HPDE6-E6E7 (cell line): ENCODE measurements at regions not wholly inside any gene's neighbourhood (a gene's known extent, or its start where the extent isn't known, plus 50 kb on each side); places are given as distances from the start of the nearest gene placed in this dataset.
"Not testable (repeated sequence)": the region's sequence is repeated elsewhere in the genome, so short reads cannot be mapped to it uniquely, and the experiment has no call there.

Experiments used
- DNase-seq: peaks from one replicate; pipeline ENCODE4 v3.0.0; 2011; ENCODE audit warnings: missing footprints; ENCODE audit errors: extremely low spot score

- no peak for DNase-seq
These were observed 480.8 kb upstream of the IMPG1 start for GRCh38 chr6:76553256-76553655.

GRCh38 chr6:76552268-76552667 is 479.8 kb upstream of the IMPG1 start:
- DNase-seq = no peak

DNA sequence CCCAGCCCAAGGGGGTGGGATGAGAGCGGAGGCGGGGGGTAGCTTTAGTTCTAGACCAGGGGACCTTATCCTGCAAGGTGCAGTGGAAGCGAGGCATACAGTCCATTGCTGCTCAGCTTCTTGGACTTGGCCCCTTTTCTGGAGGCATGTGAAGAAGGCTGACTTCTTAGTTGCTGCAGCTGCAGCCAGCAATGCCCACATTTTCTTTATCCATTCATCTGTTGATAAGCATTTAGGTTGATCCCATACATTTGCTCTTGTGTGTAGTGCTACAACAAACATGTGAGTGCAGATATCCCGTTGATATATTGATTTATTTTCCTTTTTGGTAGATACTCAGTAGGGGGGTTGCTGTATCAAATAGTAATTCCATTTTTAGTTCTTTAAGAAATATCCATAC is 461.2 kb upstream of the IMPG1 start:
- DNase-seq = no peak

DNA sequence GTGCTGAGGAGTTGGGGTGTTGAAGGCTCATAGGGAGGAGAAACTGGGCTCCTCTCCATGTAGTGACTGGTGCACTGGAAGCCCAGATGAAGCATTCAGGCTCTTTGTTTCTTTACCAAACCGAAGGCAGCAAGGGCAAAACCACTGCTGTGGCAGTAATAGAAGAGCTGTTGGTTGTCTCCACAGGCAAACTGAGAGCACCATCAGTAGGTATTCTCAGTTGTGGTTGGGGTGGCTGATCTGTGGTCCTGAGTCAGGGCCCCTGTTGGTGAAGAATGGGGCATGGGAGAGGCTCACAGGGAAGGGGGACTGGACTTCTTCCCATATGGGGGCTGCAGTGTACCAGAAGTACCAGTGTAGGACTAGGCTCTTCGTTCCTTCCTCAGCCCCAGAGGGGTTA is 460.2 kb upstream of the IMPG1 start:
- DNase-seq = no peak

- DNase-seq = no peak
These were observed 446.0 kb upstream of the IMPG1 start for GRCh38 chr6:76518443-76518842.

DNA sequence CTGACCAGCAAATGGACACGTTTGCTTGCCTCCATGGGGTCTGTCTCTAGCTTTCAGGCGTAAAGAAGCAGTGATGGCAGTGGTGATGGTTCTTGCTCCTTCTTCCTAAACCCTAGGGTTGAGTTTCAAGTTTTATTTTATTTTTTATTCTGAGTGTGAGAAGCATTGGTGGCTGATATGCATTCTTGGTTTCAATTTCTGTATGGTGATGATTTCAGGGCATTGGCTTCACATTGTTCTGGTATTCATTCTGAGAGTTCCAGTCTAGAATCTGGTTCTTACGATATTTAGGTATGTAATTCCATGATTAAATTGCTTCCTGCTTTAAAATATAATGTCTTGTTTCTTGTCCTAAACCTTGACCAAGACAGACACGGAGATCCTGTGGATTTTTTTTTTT is 444.5 kb upstream of the IMPG1 start:
- no peak for DNase-seq

- DNase-seq = no peak
These were observed 438.0 kb upstream of the IMPG1 start for GRCh38 chr6:76510489-76510888.

GRCh38 chr6:76509397-76509796 is 436.9 kb upstream of the IMPG1 start:
- DNase-seq = no peak

GRCh38 chr6:76506808-76507207 is 434.3 kb upstream of the IMPG1 start:
- DNase-seq = no peak

GRCh38 chr6:76495909-76496308 is 423.4 kb upstream of the IMPG1 start:
- no peak for DNase-seq

DNA sequence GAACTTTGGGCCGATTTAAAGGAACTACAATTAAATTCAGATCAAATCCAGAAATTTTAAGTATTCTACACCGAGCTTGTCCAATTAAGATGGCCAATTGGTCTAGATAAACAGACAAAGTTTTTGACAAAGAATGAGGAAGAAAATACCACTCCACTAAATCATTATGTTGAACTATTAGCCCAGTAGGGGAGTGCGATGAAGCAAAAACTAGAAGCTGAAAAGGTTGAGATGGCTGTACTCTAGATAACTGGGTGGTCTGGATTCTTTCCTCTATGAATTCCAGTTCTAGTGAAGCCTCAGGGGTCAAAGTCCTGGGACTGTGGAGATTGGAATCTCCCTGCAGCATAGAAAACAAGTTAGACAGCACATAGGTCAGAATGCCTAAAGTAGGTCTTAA is 418.9 kb upstream of the IMPG1 start:
- not testable (repeated sequence) for DNase-seq

DNA sequence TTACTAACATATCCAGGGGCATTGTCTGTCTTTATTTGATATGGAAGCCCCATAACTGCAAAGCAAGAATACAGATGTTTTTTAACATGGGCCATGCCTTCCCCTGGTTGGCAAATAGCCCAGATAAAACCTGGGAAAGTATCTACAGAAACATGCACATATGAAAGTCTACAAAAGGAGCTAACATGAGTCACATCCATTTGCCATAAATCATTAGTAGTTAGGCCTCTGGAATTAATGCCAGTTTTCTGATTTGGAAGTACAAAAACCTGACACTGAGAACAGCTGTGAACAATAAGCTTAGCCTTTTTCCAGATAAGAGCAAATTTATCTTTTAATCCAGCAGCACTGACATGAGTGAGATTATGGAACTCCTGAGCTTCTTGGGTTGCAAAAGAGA is 418.0 kb upstream of the IMPG1 start:
- DNase-seq = no peak

DNA sequence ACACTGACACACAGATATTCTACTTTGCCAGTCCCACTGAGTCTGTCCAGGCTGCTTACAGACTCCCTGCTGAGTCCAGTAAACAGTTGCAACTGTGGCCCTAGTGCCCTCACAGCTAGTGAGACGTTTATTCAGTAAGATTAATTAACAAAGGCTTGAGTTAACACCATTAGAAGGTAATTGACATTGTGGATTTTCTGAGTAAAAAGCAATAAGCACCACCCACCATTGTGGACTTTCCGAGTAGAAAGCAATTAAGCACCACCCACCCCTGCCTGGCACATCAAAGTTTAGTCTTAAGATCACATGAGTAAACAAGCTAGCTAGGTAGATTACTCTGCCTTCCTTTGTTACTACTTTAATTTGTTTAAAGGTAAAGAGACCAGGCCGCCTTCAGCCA is 408.6 kb upstream of the IMPG1 start:
- DNase-seq = no peak

DNA sequence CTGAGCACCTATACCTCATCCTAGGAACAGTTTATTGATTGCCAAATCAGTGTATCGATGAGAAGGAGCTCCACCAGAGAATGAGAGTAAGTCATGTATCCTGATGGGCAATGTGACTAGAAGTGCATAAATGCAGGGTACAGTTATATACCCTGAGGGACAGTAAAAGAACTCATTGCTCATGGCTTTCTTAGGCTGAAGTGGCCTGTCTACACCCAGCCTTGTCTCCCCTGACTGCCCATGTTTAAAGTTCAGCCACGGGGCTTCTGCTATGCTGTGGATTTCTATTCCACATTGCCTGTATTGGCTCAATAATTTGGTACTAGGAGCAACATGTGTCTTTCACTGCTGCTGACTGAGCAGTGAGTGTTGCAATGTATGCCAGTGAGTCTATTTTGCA is 400.4 kb upstream of the IMPG1 start:
- DNase-seq = no peak

DNA sequence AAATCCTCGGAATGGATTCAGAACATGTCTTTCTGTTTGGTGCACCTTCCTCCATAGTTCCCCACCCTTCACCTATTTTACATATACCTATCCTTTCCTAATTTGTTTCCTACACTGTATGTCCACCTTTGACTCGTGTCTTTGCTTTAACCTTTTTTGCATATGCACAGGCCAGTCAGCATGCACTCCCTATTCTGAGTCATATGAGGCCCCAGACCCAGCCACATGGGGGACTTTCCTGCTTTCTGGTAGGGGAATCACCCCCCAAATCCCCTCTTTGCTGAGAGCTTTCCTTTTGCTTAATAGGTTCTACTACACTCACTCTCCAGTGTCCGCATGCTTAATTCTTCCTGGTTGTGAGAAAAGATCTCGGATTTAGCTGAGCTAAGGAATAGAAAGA is 393.8 kb upstream of the IMPG1 start:
- no peak for DNase-seq

- no peak for DNase-seq
These were observed 392.9 kb upstream of the IMPG1 start for GRCh38 chr6:76465410-76465809.

- DNase-seq = no peak
These were observed 380.8 kb upstream of the IMPG1 start for GRCh38 chr6:76453270-76453669.

DNA sequence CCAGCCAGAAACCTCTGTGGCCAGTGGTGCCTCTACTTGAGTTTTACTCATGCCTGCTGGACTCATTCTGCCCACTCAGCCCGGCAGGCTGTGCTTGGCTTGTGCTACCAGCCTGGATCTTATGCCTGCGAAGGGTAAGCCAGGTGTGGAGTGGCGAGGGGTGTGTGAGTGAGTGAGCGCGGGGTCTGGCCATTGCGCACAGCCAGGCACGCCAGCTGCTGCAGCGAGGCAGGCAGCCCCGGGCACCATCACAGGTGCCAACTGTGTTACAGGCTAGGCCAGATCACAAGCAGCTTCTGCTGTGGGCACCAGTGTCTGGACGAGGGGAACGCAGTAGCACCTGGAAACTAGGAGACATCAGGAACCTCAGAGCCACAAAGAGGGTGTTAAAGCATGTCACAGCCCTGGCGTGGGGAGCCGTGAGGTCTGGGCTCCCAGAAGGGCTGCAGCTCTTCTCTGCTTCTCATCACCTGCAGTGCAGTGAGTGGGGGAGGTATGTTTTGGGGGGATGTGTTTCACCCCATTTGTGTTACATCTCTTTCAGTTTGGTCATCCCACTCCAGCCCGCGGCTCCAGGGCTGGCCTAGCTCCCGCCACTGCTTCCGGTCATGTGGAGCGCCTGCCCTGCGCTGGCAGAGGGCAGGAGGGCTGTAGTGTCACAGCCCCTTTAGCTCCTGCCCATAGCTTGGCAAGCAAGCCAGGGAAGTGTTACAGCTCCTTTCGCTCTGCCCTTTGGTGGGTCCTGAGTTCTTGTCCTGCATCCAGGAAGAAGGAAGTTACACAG is 379.7 kb upstream of the IMPG1 start:
- DNase-seq = no peak

DNA sequence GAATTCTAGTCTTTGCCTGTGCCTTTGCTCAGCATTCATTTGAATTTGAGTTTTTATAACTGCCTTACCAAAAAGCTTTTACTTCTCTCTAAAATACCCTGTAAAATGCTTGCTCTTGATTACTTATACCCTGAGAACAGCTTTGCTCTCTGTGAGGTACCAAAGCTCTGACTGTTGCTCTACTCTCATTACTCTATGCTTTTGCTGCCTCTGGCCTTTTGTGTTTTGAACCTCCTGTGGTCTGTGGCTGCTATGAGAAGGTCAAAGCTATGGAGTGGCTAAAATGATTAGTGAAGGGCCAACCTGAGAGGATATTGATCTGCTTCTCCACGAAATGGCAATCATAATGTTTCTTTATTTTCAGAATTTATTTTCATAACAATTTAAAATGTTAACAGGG is 375.6 kb upstream of the IMPG1 start:
- no peak for DNase-seq

- DNase-seq = no peak
These were observed 369.4 kb upstream of the IMPG1 start for GRCh38 chr6:76441875-76442274.

GRCh38 chr6:76439811-76440210 is 367.3 kb upstream of the IMPG1 start:
- no peak for DNase-seq

GRCh38 chr6:76438768-76439167 is 366.3 kb upstream of the IMPG1 start:
- DNase-seq = no peak

- no peak for DNase-seq
These were observed 362.7 kb upstream of the IMPG1 start for GRCh38 chr6:76435174-76435573.

DNA sequence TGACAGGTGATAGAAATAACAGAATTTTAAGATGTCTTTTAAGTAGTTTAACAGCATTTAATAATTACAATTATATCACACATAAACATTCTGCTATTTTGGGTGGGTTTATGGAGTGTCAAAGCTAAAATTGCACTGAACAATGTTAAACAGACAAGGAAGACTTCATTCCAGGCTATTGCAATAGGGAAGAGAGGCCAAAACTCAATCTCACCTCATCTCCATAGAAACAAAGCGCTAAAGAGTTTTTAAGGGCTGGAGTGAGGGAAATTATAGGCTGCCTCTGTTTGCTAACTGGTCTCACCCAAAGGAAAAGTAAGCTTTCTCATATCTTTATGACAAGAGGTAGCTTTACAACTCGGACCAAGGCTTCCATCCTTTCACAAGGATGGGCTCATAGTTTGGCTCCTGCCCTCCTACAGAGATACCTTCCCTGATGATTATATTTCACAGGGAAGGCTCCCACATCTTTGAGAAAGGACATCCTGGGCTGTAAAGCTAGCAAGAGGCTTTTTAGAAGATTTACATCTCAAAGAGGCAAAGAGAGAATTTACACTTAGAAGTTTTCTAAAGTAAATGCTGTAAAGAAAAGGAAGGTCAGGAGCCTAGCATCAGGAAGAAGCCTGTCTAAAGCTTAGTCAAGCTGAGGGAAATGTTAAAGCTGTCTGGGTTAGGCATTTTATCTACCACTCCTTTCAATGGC is 350.2 kb upstream of the IMPG1 start:
- DNase-seq = no peak
